Renal cortical epithelial cell (primary cell): ENCODE measurements at regions not wholly inside any gene's neighbourhood (a gene's known extent, or its start where the extent isn't known, plus 50 kb on each side); places are given as distances from the start of the nearest gene placed in this dataset.
"Not testable (repeated sequence)": the region's sequence is repeated elsewhere in the genome, so short reads cannot be mapped to it uniquely, and the experiment has no call there.

Experiments used
- DNase-seq: peaks from one replicate; pipeline ENCODE4 v3.0.0-alpha.2; 2011; ENCODE audit warnings: low read depth

- not testable (repeated sequence) for DNase-seq
Measured at GRCh38 chr11:3444420-3444744, 65.4 kb upstream of the ZNF195 start.

GRCh38 chr11:3443700-3444419 is 64.9 kb upstream of the ZNF195 start:
- not testable (repeated sequence) for DNase-seq

GRCh38 chr11:3437441-3437840 is 58.5 kb upstream of the ZNF195 start:
- DNase-seq, result not testable (repeated sequence)

GRCh38 chr11:3434976-3435375 is 56.0 kb upstream of the ZNF195 start:
- DNase-seq, result no peak

GRCh38 chr11:3429191-3429590 is 50.2 kb upstream of the ZNF195 start:
- DNase-seq, result not testable (repeated sequence)
